DMS53 treated with DMSO at 0.1 percent for 48 hours (cell line): ENCODE measurements at regions not wholly inside any gene's neighbourhood (a gene's known extent, or its start where the extent isn't known, plus 50 kb on each side); places are given as distances from the start of the nearest gene placed in this dataset.

Source experiments
- DNase-seq: peaks from one replicate; lab custom pipeline; 2025; ENCODE audit not compliant: unreplicated experiment; lab: John Stamatoyannopoulos, UW

DNA sequence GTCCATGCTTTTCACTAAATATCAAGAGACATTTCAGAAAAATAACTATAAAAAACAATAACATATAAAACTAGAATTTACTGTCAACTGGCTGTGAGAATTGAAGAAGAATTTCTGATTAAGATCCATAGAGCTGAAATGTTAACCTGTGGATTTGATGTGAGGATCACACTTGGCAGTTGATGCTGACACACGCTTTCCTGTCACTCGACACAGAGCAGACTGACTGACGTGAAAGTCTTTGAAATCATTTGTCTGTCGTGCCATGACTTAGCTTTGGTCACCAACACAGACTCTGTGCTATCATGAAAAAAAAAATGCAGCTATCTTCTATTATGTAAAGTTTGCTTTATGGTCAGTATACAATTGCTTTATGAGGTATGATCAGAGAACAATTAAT, 706.0 kb upstream of the ZP4 start:
- no peak for DNase-seq

DNA sequence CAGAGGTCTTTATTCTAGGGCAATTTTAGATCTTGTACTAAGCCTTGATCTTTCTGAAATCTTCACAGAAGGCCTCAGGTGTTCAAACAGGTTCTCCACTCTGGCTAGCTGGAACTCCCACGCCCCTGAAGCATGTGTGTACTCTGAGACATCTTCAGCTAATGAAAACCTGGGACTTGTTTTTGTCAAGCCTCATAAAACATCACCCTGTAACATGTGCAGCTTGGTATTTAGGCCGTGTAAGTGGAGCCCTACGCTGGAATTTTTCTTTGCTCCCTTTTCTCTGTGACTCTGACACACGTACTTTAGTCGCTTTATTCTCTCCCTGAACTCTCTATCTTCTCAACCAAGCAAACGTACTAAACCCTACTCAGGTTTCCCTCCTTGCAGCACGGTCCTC, 701.9 kb upstream of the ZP4 start:
- DNase-seq, result no peak

DNA sequence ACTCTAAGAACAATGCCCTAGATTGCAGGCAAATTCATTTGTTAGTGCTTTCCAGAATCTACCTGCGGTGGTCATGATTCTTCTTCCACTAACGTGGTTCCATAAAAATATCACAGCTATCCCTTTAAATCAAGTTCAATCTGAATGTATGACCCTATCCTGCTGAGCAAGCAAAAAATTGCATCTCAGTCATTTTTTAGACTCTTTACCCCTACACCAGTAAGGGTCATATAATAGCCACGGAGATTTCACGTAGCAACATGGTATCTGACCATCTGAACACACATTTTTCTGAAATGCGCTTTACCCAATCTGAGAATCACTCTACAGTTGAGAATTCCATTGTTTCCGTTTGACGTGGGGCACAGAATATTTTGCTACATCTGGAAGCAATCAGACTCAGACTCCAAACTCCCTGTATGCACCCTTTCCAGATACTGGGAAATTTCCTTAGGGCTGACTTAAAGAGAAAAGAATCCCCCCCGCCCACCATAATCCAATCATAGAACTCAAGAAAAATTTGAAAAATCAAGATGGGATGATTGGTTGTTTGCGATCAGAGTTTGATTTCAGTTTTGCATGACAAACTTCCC, 699.2 kb upstream of the ZP4 start:
- DNase-seq, result no peak

DNA sequence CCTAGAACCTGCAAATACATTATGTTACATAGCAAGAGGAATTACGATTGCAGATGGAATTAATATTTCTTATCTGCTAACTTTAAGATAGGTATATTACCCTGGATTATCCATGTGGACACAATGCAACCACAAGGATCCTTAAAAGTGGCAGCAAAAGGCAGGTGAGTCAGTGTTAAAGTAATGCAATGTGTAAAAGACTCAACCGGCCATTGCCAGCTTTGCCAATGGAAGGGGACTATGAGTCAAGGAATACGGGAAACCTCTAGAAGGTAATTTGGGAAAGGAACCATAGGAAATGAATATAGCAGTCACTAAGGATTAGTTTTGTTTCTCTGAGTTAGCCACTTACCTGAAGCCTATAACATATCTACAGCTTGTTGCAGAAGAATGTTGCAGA, 692.1 kb upstream of the ZP4 start:
- DNase-seq, result no peak

DNA sequence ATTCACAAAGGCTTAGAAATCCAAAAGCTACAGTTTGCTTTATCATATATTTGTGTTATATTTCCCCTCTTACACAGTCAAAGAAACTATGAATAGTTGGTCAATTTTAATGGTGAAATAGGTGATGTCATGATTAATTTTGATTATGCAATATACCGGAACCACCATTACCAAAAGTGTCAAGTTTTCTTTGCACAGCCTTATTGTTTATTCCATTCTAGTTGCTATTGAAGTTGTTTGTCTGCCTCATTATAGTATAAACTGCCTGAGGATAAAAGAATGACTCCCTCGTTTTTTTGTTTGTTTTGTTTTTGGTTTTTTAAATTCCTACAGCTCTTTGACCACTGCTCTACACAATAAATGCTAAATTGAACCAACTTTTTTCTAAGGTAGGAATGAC, 690.6 kb upstream of the ZP4 start:
- no peak for DNase-seq

DNA sequence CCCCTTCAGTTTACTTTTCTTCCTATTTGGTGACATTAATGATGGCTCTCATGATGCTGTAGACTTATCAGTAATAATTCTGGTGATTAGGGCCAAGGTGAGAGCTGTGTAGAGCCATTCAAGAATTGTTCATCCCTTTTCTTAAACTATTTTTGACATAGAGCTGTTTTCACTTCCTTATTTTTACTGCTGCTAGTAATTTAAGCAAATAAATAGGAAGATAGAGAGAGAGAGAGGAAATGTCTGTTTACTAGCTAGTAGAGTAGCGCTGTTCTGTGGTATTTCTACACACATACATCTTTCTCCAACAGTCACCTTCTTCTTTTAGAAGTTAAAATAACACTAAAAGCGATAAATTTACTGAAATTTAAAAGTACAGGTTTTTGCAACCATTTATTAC, 678.0 kb upstream of the ZP4 start:
- no peak for DNase-seq

DNA sequence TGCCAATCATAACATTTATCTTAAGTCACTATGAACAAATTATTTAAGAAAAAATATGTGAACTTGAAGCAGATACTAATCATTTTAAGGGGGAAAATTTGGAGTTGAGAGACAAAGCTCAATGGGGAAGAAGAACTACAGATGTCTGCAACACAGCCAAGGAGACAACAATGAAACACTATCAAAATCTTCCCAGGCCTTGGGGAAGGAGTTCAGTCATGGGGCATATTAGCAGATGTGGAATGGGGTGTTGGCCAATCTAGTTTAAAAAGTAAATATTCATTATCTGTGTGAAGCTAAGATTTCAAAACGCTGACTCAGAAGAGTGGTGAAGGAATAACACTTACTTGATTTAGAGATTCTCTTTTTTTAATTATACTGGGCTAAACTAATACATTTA, 671.6 kb upstream of the ZP4 start:
- DNase-seq, result no peak

DNA sequence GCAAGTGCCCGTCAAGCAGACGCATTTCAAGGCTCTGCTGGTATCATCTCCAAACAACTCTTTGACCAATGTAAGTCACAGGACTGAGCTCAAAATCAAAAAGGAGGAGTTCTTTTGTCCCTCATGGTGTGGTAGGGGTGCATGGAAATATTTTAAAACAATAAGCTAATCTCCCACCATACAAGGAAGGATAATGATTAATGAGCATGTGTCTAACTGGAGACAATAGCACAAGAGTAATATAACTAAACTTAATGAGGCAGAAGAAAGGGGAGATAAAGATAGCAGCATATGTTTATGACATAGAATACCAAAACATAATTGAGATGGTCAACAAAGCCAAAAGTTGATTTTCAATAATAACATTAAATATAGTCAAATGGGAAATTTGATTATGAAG, 668.0 kb upstream of the ZP4 start:
- no peak for DNase-seq

DNA sequence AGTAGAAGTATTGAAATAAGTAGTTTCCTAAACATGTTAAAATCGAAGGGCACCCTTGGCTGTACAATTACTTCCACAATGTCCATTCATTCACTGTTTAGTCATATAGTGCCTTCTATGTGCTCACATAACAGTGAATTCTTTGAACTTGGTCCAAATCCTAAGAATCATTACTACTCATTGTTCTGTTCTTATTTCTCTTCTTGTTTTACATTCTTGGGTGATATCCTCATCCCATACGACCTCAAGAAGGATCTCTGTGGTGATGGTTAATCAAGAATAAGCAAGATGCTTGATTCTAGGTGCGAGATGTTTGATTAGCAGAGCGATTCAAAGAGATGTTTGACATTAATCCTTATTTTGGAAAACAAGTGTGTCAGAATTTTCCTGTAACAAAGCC, 667.4 kb upstream of the ZP4 start:
- no peak for DNase-seq

DNA sequence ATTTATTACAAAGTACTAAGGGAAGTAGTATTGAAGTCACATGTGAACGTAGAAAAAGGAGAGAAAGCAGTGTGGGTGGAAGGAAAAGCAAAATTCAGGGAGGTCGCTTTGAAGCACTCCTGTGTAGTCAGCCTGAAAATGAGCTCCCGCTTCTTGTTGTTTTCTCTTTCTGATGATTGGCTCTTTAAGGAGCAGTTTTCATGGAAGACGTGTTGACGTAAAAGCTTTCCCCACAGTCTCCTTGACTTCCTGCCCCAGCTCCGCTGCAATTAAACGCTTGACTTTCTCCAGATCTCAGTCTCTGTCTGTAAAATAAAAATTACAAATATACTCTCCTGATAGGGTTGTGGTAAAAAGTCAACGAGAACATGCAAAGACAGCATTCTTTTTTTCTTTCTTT, 661.5 kb upstream of the ZP4 start:
- DNase-seq, result no peak

DNA sequence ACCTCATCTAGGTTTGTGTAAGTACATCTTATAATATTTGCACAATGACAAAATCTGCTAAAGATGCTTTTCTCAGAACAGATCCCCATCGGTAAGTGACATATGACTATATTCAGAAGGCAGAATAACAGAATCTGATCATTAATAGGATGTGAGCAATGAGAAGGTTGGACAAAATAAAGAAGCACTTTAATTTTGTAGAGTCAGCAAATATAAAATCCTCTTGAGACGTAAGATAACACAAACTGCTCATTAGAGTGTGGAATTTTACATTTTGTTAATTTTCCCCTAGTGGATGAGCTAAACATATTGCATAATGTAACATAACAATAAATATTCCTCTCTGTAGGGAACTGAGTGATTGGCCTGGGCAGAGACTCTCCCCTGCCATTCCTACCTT, 658.4 kb upstream of the ZP4 start:
- DNase-seq, result no peak

DNA sequence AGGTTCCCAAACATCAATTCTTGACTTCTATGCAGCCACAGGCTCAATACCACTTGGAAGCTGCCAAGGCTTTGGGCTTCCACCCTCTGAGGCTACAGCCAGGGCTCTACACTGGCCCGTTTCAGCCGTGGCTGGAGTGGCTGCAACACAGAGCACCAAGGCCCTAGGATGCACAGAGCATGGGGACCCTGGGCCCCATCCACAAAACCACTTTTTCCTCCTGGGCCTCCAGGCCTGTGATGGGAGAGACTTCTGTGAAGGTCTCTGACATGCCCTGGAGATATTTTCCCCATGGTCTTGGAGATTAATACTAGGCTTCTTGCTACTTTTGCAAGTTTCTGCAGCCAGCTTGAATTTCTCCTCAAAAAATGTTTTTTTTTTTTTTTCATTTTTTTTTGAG, 655.4 kb upstream of the ZP4 start:
- DNase-seq, result no peak

DNA sequence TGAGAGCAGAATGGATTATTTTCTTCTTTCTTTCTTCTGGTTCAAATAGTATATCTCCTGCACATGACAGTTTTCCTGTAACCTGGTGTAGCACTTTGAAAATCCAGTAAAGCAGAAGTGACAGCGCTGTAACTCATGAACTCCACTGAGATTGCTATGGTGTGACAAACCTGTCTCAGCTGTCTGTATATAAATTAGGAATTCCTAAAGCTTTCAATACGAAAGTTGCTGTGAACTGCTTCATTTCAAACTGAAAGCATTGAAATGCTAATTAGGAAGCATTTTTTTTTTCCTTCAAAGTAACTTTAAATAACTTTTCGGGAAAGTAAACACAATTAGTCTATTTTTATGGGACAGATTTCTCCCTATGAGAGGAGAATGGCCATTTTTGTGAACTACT, 646.9 kb upstream of the ZP4 start:
- DNase-seq, result no peak

DNA sequence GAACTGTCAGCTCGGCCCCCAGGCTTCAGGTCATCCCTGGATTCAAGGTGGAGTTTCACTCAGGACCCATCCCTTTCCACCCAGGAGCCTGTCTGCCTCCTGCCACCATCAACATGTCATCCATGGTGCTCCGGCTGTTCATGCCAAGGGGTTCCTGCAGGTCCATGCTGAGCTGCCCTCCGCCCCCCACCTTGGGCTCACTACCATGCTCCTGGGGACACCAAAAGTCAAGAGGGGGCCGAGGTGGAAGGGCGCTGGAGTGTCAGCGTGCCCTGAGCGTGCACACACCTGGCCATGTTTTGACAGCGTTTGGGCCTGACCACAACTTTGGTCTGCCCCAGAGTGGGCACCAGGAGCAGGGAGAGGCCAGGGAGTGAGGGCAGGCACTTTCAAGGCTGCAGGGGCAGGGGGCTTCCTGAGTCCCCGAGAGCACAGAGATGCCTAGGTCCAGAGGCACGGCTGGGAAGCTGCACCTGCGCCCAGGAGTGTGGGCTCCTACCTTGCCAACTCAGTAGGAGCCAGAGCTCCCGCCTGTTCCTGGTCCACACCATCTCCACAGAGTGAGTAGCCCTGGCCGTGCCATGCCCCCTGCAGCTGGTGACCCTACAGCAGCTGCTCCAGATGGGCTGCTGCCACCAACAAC, 639.6 kb upstream of the ZP4 start:
- DNase-seq, result no peak

DNA sequence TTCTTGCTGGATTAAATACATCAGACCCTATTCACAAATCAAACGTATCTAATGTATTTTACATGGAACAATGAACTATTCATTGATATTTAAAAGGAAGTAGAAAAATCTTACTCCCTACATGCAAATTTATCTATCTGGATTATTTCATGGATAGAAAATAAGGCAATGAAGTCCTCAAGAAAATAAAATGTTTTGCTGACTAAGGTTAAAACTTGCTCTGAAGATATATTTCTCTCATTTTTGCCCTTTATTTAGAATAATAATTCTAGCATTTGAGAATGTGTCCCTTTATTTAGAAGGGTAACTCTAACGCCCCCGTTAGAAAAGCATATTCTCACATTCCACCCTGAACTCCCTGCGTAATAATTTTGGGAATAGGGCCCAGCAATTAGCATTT, 627.0 kb upstream of the ZP4 start:
- DNase-seq, result no peak

DNA sequence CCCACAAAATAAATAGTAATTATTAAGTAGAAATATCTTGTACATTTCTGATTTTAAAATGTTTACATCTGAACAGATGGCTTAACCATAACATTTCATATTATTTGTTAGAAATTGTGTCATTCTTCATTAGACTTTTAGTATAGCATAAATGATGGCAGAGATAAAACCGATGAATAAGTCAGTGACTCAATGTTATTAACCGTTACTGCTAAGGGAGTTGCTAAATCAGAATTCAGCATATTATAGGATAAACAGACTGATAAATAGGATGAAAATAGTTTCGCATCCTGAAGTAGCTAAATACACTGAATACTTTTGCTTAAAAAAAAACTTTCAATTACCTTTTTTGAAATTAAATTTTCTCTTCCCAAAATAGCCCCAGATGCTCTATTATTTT, 610.6 kb upstream of the ZP4 start:
- DNase-seq, result no peak

DNA sequence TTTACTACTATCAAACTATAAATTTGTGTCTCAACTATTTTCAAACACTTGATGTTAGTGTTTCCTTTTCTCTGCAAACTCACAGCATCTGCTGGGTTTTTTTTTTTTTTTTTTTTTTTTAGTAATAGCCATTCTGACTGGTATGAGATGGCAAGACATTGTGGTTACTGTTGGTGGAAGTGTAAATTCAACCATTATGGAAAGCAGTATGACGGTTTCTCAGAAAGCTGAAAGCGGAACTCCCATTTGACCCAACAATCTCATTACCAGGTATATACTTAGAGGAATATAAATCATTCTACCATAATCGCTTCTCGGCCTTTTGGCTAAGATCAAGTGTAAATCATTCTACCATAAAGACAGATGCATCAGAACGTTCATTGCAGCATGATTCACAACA, 608.3 kb upstream of the ZP4 start:
- no peak for DNase-seq

DNA sequence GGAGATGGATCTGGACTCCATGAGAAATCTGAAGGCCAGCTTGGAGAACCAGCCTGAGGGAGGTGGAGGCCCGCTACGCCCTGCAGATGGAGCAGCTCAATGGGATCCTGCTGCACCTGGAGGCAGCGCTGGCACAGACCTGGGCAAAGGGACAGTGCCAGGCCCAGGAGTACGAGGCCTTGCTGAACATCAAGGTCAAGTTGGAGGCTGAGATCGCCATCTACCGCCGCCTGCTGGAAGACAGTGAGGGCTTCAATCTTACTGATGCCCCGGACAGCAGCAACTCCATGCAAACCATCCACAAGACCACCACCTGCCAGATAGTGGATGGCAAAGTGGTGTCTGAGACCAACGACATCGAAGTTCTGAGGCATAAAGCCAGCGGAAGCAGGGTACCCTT, 601.5 kb upstream of the ZP4 start:
- DNase-seq, result no peak

DNA sequence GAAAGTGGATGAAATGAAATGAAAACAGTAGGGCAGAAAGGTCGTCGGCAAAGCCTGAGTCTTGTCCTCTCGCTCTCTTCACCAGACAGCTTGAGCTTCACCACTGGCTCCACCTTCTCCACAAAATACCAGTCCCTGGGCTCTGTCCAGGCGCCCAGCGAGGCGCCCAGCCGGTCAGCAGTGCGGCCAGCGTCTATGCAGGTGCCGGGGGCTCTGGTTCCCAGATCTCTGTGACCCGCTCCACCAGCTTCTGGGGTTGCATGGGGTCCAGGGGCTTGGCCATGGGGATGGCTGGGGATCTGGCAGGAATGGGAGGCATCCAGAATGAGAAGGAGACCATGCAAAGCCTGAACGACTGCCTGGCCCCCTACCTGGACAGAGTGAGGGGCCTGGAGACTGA, 600.5 kb upstream of the ZP4 start:
- no peak for DNase-seq

DNA sequence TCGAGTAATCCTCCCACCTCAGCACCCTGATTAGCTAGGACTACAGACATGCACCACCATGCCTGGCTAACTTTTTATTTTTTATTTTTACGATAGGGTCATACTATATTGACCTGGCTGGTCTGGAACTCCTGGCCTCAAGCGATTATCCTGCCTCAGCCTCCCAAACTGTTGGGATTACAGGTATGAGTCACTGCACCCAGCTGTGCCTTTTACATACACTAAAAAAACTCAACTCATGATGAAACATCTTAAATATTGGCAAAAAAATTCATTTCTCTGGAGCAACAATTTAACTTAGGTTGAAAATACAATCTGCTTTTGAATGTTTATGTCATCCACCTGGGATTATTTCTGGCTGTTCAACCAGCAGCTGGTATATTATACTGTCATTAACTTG, 598.3 kb upstream of the ZP4 start:
- DNase-seq, result no peak

DNA sequence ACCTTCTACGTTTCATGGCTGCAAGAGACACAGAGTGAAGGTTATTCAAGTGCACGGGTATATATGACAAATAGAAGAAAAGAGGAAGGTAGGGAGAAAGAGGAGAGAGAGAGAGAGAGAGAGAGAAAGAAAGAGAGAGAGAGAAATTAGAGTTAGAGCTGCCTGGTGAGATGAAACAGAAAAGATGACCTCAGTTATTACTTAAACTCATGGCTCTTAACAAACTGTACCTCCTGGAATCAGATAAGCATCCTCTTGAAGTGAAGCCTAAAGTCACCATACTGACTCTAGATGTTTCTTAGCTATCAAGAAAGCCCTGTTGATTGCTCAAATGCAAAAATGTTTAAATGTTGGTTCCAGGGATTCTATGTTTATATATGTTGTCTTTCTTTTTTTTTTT, 597.7 kb upstream of the ZP4 start:
- no peak for DNase-seq

DNA sequence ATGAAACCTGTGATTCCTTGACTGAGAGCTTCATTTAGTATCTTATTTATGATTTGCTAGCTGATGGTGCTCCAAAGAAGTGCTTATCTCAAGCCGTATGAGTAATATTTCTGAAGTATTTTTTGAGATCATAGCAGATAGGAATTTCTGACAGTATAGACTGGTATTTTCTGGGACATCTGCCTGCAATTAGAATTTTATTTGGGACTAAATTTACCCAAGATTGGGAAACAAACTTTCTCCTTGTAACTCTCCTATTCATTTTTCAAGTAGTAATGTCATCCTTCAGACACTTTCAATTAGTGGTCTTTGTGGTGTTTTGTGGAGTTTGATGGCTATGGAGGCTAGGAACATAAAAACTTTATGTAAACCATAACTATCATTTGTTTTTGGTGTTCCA, 597.2 kb upstream of the ZP4 start:
- no peak for DNase-seq

DNA sequence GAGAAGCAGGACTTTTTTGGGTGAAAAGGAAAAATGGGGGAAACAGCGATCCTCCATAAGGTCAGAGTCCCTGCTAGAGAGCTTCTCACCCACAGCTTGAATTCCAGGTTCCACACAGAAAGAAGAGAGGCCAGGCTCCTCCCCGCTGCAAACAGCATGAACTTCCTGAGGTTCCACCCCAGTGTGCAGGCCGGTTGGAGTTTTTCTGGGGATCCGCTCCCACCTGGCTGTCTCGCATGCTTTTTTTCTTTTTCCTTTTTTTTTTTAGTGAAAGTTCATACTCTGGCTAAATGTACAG, 595.1 kb upstream of the ZP4 start:
- DNase-seq, result no peak
